ENCODE measurements at regions not wholly inside any gene's neighbourhood (a gene's known extent, or its start where the extent isn't known, plus 50 kb on each side); places are given as distances from the start of the nearest gene placed in this dataset.

DNA sequence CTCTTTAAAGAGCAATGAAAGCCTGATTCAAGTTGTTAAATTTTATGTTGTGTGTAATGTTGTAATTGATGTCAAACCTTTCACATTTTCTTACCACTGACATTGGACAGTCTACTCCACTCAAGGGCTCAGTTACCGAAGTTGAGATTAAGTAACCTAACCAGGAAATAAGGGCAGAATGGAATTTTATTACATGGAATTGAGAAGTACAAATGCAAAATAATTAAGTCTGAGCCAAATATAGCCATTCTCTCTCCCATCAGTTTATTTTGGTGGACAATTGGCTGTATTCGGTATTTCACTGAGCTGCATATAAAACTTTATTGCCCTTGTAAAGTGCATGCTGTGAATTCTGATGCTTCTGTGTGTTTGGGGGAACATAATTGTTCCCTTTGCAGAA, 231.5 kb downstream of the TTC32 start:
- H3K27ac ChIP-seq: no peak overlapping the region
- H3K36me3 ChIP-seq: no peaks in the 10 kb centered on the region
- H3K27me3 ChIP-seq (replicated peaks in 1 of 7): peaks cover 0 to 21% (median 0%) of the 10 kb centered on the region in 7 donors
- 71 to 82% (median 81%) methylated on average over 2 of the region's 2 CpGs for WGBS, 5 donors
- intact Hi-C loops (cut with DNase I; ENCODE audit: low total_unique reads): no loop called here
- H3K4me3 ChIP-seq: no peak overlapping the region
- TF ChIP-seq POLR2AphosphoS5 (IDR thresholded peaks at IDR 0.05): no peak
- TF ChIP-seq, protein P1, sequence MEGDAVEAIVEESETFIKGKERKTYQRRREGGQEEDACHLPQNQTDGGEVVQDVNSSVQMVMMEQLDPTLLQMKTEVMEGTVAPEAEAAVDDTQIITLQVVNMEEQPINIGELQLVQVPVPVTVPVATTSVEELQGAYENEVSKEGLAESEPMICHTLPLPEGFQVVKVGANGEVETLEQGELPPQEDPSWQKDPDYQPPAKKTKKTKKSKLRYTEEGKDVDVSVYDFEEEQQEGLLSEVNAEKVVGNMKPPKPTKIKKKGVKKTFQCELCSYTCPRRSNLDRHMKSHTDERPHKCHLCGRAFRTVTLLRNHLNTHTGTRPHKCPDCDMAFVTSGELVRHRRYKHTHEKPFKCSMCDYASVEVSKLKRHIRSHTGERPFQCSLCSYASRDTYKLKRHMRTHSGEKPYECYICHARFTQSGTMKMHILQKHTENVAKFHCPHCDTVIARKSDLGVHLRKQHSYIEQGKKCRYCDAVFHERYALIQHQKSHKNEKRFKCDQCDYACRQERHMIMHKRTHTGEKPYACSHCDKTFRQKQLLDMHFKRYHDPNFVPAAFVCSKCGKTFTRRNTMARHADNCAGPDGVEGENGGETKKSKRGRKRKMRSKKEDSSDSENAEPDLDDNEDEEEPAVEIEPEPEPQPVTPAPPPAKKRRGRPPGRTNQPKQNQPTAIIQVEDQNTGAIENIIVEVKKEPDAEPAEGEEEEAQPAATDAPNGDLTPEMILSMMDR (IDR thresholded peaks at IDR 0.05 in 8 of 11, conservative IDR thresholded peaks at IDR 0.05 in 3 of 11): no peak
- no peak for TF ChIP-seq POLR2A (IDR thresholded peaks at IDR 0.05)
- H3K4me1 ChIP-seq: no peaks in the 10 kb centered on the region
- DNase-seq: no peak
- no peaks in the 10 kb centered on the region for H3K9me3 ChIP-seq

DNA sequence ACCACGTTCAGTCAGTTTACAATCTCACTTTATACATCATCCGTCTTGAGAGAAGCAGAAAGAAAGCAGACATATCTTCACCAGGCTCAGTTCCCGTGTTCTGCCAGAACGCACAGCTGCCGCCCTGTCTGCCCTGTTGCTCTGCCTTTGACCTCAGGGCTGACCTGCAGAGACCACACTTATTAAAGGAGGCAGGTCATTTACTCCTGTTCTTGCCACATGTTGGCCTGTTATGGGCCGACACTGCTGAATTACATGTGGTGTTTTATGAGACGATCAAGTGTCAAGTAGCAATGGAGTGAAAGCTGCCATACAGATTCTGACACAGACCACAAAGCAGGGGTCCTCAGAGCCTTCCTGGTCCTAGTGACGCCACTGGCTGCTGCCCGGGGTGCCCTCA, 232.2 kb downstream of the TTC32 start:
- TF ChIP-seq, protein P1 (IDR thresholded peaks at IDR 0.05 in 8 of 11, conservative IDR thresholded peaks at IDR 0.05 in 3 of 11): no peak
- no peak for TF ChIP-seq POLR2AphosphoS5 (IDR thresholded peaks at IDR 0.05)
- no peak for TF ChIP-seq POLR2A (IDR thresholded peaks at IDR 0.05)
- H3K27ac ChIP-seq: no peak overlapping the region
- H3K27me3 ChIP-seq (replicated peaks in 1 of 7): peaks cover 0 to 19% (median 0%) of the 10 kb centered on the region in 7 donors
- no peaks in the 10 kb centered on the region for H3K4me1 ChIP-seq
- intact Hi-C loops (cut with DNase I; ENCODE audit: low total_unique reads): no loop called here
- DNase-seq: no peak
- 60 to 69% (median 66%) methylated on average over 9 of the region's 9 CpGs for WGBS, 5 donors
- no peaks in the 10 kb centered on the region for H3K9me3 ChIP-seq
- no peak overlapping the region for H3K4me3 ChIP-seq
- no peaks in the 10 kb centered on the region for H3K36me3 ChIP-seq

DNA sequence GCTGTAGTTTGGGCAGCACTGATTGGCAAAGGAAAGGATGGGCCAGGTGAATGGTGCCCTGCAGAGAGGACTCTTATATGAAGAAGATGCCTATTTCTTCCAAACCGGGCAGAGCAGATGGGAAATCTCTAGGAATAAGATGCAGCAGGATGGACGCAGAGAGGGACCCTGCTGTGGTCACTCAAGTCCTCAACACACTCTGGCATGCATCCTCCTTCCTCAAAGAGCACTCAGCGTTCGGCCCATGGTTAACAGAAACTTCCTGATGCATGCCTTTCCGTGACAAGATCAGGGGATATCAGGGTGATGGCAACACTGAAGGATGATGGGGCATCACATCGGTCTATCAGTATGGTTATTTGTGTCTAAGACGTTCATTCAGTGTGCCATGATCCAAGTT, 232.7 kb downstream of the TTC32 start:
- no peaks in the 10 kb centered on the region for H3K36me3 ChIP-seq
- H3K4me3 ChIP-seq: no peak overlapping the region
- no peaks in the 10 kb centered on the region for H3K9me3 ChIP-seq
- H3K27me3 ChIP-seq (replicated peaks in 1 of 7): peaks cover 0 to 19% (median 0%) of the 10 kb centered on the region in 7 donors
- TF ChIP-seq POLR2AphosphoS5 (IDR thresholded peaks at IDR 0.05) (no peak), POLR2A (IDR thresholded peaks at IDR 0.05) (no peak)
- TF ChIP-seq, protein P1 (IDR thresholded peaks at IDR 0.05 in 8 of 11, conservative IDR thresholded peaks at IDR 0.05 in 3 of 11): no peak
- 64 to 85% (median 76%) methylated on average over 7 of the region's 7 CpGs for WGBS, 5 donors
- no peaks in the 10 kb centered on the region for H3K4me1 ChIP-seq
- intact Hi-C loops (cut with DNase I; ENCODE audit: low total_unique reads): no loop called here
- no peak overlapping the region for H3K27ac ChIP-seq
- DNase-seq: no peak

DNA sequence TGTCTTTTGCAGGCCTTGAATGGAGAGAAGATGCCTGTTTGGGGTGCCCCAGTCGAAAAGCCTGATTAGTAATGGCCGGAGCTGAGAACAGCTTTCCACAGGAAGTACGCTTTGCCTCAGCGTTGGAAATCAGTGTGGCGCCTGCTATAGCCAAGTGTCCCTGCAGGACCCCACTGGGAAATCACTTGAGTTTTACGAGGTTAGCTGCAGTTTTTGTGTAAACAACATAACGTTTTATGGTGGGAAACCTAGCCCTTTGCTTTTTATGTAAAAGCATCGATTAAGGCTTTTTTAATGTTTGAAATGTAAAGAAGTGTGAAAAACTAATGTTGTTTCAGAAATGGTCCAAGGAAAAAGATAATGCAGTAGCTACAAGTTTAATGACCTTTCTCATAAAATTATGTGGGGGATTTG, 234.2 kb downstream of the TTC32 start:
- no peaks in the 10 kb centered on the region for H3K4me1 ChIP-seq
- no peaks in the 10 kb centered on the region for H3K36me3 ChIP-seq
- H3K9me3 ChIP-seq: no peaks in the 10 kb centered on the region
- intact Hi-C loops (cut with DNase I; ENCODE audit: low total_unique reads): no loop called here
- DNase-seq: no peak
- no peak overlapping the region for H3K4me3 ChIP-seq
- no peak overlapping the region for H3K27ac ChIP-seq
- TF ChIP-seq POLR2AphosphoS5 (IDR thresholded peaks at IDR 0.05) (no peak), POLR2A (IDR thresholded peaks at IDR 0.05) (no peak)
- TF ChIP-seq, protein P1 (IDR thresholded peaks at IDR 0.05 in 8 of 11, conservative IDR thresholded peaks at IDR 0.05 in 3 of 11): no peak
- WGBS, 5 donors: 44 to 60% (median 46%) methylated on average over 8 of the region's 8 CpGs
- H3K27me3 ChIP-seq (replicated peaks in 1 of 7): peaks cover 0 to 11% (median 0%) of the 10 kb centered on the region in 7 donors
